ENCODE measurements at regions not wholly inside any gene's neighbourhood (a gene's known extent, or its start where the extent isn't known, plus 50 kb on each side); places are given as distances from the start of the nearest gene placed in this dataset.
"Not testable (repeated sequence)": the region's sequence is repeated elsewhere in the genome, so short reads cannot be mapped to it uniquely, and the experiment has no call there.

DNA sequence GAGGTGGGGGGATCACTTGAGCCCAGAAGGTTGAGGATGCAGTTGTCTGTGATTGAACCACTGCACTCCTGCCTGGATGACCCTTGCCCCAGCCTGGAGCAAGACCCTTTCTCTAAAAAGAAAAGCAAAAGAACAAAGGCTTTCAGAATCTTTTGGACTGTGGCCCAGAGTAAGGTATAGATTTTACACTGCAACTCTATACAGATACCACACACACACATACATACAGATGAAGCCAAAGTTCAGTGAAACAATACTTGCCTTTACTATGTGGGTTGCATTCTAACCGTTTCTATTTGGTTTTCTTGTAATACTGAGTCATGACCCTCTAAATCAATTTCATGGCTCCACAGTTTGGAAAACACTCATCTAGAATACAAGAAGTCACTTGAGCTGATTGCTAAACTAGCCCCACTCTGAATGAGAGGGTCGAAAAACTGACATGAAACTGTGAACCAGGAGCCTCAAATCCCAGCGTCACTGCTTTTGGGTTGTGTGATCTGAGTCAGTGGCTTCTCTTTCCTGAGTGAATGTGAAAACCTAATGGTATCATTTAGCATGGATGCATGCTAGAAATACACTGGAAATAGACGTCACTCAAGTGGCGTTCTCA is 756.1 kb downstream of the UQCRFS1 start:
- H3K4me1 Mint-ChIP-seq (ENCODE audit: low read depth), result peaks cover 39% of the 10 kb centered on the region
- H3K27me3 Mint-ChIP-seq (ENCODE audit: low read depth), result no peaks in the 10 kb centered on the region
- peak overlapping the region; percentile 63 for H3K27ac Mint-ChIP-seq
- H3K36me3 Mint-ChIP-seq (ENCODE audit: low read depth), result peaks cover 2% of the 10 kb centered on the region
- H3K9me3 Mint-ChIP-seq, result no peaks in the 10 kb centered on the region
- peak overlapping the region; percentile 9 for H3K4me3 Mint-ChIP-seq

DNA sequence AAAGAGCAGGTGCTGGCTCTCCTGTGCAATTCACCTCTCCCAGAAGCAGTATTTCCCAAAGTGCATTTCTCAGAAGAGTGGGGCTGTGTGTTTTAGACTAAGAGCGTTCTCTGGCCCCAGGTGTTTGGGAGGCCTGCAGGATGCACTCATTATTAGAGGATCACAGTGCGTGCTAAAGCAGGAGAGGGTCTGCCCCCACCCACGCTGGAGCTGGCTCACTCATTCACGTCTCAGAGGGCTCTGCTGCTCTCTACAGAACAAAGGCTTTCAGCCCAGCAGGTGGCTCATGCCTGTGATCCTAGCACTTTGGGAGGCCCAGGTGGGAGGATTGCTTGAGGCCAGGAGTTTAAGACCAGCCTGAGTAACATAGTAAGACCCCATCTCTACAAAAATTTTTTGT is 756.7 kb downstream of the UQCRFS1 start:
- Mint-ChIP-seq H3K9me3 (peaks cover 2% of the 10 kb centered on the region), H3K4me1 (ENCODE audit: low read depth) (peaks cover 34% of the 10 kb centered on the region), H3K27me3 (ENCODE audit: low read depth) (no peaks in the 10 kb centered on the region), H3K36me3 (ENCODE audit: low read depth) (peaks cover 2% of the 10 kb centered on the region), H3K4me3 (no peak overlapping the region), H3K27ac (peak overlapping the region; percentile 6)

DNA sequence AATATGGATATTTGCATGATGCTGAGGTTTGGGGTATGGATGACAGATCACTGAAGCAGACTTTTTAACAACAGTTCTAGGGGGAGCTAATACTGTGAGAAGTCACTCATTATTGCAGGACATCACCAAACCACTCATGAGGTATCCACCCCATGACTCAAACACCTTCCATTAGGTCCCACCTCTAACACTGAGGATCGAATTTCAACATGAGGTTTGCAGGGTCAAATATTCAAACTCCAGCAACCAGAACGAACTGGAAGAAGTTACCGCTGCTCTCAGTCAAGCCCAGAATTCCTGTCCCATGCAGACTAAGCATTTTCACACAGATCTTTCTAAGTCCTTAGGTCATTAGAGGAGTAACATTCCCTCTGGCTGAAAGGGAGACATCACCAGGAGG is 758.9 kb downstream of the UQCRFS1 start:
- Mint-ChIP-seq H3K27ac (no peak overlapping the region), H3K4me1 (ENCODE audit: low read depth) (peaks cover 15% of the 10 kb centered on the region), H3K27me3 (ENCODE audit: low read depth) (no peaks in the 10 kb centered on the region), H3K4me3 (no peak overlapping the region), H3K36me3 (ENCODE audit: low read depth) (peaks cover 2% of the 10 kb centered on the region), H3K9me3 (peaks cover 2% of the 10 kb centered on the region)

DNA sequence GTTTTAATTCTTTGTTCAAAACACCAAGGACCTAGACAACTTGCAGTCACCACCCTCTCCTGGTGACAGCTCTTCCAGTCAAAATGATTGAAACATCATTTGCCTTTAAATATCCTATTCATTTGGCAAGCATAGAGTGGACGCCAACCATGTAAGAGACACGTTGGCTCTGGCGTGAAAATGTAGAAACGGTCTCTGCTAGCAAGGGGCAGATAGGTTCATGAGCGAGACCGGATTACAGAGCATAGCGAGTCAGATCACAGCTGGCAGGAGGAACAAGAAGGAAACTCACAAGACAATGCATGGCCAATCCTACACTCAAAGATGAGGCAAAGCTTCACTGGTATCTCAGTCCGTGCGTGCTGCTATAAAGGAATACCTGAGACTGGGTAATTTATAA is 759.5 kb downstream of the UQCRFS1 start:
- H3K9me3 Mint-ChIP-seq, result peaks cover 2% of the 10 kb centered on the region
- peaks cover 11% of the 10 kb centered on the region for H3K4me1 Mint-ChIP-seq (ENCODE audit: low read depth)
- H3K4me3 Mint-ChIP-seq, result no peak overlapping the region
- H3K27ac Mint-ChIP-seq, result no peak overlapping the region
- peaks cover 2% of the 10 kb centered on the region for H3K36me3 Mint-ChIP-seq (ENCODE audit: low read depth)
- no peaks in the 10 kb centered on the region for H3K27me3 Mint-ChIP-seq (ENCODE audit: low read depth)

DNA sequence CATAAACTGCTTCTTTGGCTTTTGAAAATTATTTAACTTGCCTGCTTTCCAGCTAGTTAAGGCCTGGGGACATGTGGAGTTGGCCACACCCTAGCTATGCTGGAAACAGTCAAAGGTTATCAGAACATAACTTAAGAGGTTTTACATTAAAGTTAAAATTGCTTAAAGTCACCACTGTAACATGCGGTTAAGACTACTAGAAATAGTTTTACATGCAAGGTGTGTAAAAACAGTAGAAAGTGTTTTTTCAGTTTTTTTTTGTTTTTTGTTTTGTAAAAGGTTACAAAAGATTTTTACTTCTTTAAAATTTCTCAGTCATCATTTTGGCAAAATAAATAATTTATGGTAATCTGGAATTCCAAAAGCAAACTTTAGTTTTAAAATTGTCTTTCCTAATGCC is 763.1 kb downstream of the UQCRFS1 start:
- peaks cover 5% of the 10 kb centered on the region for H3K36me3 Mint-ChIP-seq (ENCODE audit: low read depth)
- no peaks in the 10 kb centered on the region for H3K27me3 Mint-ChIP-seq (ENCODE audit: low read depth)
- H3K9me3 Mint-ChIP-seq, result peaks cover 2% of the 10 kb centered on the region
- H3K4me3 Mint-ChIP-seq, result no peak overlapping the region
- peaks cover 5% of the 10 kb centered on the region for H3K4me1 Mint-ChIP-seq (ENCODE audit: low read depth)
- no peak overlapping the region for H3K27ac Mint-ChIP-seq

DNA sequence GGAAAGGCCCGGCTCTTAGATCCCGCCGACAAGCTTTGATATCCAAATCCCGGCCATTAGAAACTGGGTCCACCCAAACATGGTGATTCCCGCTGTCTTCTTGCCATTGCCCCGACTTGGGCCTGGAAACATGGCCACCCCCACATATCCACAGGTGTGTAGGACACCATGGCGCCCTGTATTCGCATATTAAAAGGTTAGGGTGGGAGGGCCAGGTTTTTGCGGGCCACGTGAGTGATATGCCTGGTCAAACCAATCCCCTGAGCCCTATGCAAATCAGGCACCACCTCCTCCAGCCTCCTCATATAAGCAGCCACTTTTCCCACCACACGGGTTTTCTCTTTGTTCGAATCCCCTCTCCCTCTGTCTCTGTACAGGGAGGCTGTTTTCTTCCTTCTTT is 766.4 kb downstream of the UQCRFS1 start:
- H3K9me3 Mint-ChIP-seq, result no peaks in the 10 kb centered on the region
- H3K27me3 Mint-ChIP-seq (ENCODE audit: low read depth), result no peaks in the 10 kb centered on the region
- no peak overlapping the region for H3K27ac Mint-ChIP-seq
- H3K4me3 Mint-ChIP-seq, result no peak overlapping the region
- H3K4me1 Mint-ChIP-seq (ENCODE audit: low read depth), result peaks cover 16% of the 10 kb centered on the region
- peaks cover 3% of the 10 kb centered on the region for H3K36me3 Mint-ChIP-seq (ENCODE audit: low read depth)

DNA sequence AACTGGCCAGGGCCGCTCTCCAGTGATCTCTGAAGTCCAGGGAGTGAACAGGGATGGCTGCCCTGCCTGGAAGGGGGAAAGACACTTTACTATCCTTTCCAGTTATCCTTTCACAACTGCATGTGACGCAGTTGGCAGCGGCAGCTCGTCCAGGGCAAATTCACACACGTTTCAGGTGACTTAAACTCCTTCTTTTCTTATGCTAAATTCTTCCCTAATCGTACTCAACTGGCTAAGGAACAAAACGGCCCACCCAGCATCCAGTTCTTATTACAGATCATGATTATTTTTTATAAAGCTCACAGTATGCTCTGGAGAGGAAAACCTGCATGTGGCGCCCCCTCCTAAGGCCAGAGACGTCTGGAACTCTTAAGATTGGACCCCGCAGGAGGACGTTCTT is 767.1 kb downstream of the UQCRFS1 start:
- H3K36me3 Mint-ChIP-seq (ENCODE audit: low read depth), result peaks cover 3% of the 10 kb centered on the region
- H3K4me1 Mint-ChIP-seq (ENCODE audit: low read depth), result peaks cover 16% of the 10 kb centered on the region
- no peaks in the 10 kb centered on the region for H3K27me3 Mint-ChIP-seq (ENCODE audit: low read depth)
- no peak overlapping the region for H3K27ac Mint-ChIP-seq
- no peaks in the 10 kb centered on the region for H3K9me3 Mint-ChIP-seq
- no peak overlapping the region for H3K4me3 Mint-ChIP-seq

DNA sequence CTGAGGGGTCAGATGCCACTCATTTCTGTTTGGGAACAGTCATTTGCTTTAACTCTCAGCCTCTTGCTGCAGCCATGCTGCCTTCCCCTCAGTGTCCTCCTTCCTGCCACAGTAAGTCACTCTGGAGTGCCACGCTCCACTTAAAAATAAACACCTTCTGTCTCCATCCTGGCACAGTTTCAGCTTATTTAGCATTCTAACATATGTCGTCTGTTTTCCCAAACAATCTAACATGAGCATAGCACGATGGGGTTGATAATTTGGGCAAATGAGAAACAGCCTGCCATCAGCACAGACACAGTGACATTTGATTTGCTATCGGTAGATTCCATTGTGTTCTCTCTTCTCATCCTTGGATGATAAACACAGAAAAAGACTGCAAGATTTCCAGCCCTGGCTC is 768.6 kb downstream of the UQCRFS1 start:
- no peaks in the 10 kb centered on the region for H3K27me3 Mint-ChIP-seq (ENCODE audit: low read depth)
- H3K9me3 Mint-ChIP-seq, result no peaks in the 10 kb centered on the region
- no peak overlapping the region for H3K27ac Mint-ChIP-seq
- H3K4me3 Mint-ChIP-seq, result no peak overlapping the region
- H3K4me1 Mint-ChIP-seq (ENCODE audit: low read depth), result peaks cover 16% of the 10 kb centered on the region
- peaks cover 3% of the 10 kb centered on the region for H3K36me3 Mint-ChIP-seq (ENCODE audit: low read depth)

DNA sequence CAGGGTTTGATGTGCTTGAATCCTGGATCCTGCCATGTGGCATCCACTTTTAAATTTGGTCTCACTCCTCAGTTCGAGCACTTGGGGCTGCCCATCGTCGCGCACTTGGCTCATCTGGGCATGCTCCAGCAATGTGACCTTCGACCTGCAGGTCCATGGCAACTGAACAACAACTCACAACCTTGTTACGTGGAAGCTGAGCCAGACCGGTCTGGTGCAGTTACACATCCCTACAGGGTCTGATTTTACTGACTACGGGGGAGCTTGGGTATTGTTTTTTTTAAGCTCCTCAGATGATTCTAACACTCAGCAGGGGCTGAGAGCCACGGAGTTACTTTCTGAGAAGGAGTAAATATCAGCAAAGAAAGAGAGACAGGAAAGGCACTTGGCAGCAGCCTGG is 769.6 kb downstream of the UQCRFS1 start:
- Mint-ChIP-seq H3K36me3 (ENCODE audit: low read depth) (peaks cover 3% of the 10 kb centered on the region), H3K27ac (no peak overlapping the region), H3K4me1 (ENCODE audit: low read depth) (peaks cover 16% of the 10 kb centered on the region), H3K4me3 (no peak overlapping the region), H3K9me3 (no peaks in the 10 kb centered on the region), H3K27me3 (ENCODE audit: low read depth) (no peaks in the 10 kb centered on the region)

DNA sequence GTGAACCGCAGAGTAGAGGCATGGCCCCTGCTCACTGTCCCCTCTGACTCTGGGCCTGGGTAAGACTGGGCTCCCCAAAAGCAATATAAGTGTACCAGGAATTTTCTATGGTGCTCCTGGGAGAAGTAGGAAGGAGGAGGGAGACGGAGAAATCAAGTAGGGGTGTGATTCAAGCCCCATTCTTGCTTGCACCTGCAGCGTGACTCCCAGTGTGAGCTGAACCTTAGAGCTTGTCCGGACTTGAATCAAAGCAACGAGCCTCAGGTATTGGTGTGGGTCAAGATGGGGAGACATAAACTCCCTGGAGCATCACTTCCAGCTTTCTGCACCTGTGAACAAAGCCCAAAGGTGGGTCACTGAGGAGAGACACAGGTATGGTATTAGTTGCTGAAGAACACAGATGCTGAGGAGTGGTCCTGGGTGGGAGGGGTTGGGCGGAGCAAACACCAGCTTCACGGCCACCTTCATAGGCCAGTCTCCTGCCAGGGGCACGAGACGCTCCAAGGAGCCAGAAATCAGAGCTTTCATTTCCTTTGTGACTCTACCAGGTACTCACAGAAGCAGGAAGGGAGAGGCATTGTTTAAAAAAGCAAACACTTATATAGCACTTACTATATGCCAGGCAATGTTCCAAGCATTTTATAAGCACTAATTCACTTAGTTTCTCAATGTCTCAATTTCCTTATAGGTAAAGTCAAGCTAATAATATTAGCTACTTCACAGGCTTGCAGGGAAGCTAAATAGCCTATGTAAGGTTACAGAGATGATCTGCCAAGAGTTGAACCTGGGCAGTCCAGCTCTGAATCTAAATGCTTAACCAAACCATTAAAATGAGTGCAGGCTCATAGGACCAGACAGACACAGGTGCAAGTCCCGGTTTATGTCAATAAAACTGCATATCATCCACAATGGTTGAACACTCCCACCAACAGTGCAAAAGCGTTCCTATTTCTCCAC is 775.3 kb downstream of the UQCRFS1 start:
- Mint-ChIP-seq H3K9me3 (peaks cover 7% of the 10 kb centered on the region), H3K4me3 (no peak overlapping the region), H3K36me3 (ENCODE audit: low read depth) (no peaks in the 10 kb centered on the region), H3K27ac (no peak overlapping the region), H3K4me1 (ENCODE audit: low read depth) (peaks cover 37% of the 10 kb centered on the region), H3K27me3 (ENCODE audit: low read depth) (no peaks in the 10 kb centered on the region)

DNA sequence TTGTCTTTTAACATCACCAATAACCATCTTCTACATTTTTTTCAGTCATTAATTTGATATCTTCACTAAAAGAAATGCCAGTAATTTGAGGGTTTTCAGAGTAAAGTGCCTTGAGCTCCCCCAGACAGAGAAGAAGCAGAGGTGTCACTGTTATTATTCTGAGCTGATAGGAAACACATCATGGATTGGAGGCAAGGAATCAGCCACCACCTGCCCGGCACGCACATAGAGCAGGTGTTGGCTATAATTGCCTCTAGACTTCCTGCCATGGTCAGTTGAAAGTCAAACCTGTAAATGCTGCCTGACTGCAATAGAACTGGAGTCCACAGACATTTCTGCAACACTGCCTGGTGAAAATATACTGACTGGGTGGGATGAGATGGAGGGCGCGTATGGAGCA is 776.6 kb downstream of the UQCRFS1 start:
- Mint-ChIP-seq H3K9me3 (peaks cover 7% of the 10 kb centered on the region), H3K4me3 (no peak overlapping the region), H3K4me1 (ENCODE audit: low read depth) (peaks cover 31% of the 10 kb centered on the region), H3K36me3 (ENCODE audit: low read depth) (no peaks in the 10 kb centered on the region), H3K27me3 (ENCODE audit: low read depth) (no peaks in the 10 kb centered on the region), H3K27ac (peak overlapping the region; percentile 43)

DNA sequence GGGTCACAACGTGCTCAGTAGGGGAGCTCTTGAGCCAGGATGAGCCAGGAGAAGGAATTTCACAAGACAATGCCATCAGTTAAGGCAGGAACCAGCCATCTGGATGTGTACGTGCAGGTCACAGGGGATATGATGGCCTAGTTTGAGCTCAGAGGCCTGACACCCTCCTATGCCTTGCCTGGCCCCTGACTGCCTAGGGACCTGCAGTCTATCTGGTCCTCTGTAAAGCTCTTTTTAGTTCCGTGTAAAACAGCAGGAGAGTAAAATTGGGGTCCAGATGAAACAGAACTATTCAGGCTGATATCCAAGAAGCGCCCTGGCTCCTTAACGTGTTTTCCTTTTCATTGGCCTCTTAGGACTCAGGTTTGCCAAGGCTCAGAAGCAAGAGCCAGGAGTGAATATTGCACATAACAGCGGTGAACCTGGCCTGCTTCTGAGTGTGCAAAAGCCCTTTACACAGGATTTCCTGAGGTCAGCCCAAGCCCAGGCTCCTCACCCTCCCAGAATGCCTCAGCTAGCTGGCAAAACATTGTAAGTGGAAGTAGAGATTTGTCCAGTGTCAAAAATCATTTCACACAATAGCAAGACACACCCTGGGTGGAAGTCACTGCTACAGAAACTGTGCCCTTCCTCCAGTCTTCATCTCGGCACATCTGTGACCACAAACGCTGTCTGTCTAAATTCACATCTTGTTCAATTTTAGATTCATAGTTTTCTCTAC is 777.2 kb downstream of the UQCRFS1 start:
- no peaks in the 10 kb centered on the region for H3K27me3 Mint-ChIP-seq (ENCODE audit: low read depth)
- H3K4me3 Mint-ChIP-seq, result no peak overlapping the region
- peaks cover 7% of the 10 kb centered on the region for H3K9me3 Mint-ChIP-seq
- no peaks in the 10 kb centered on the region for H3K36me3 Mint-ChIP-seq (ENCODE audit: low read depth)
- H3K4me1 Mint-ChIP-seq (ENCODE audit: low read depth), result peaks cover 31% of the 10 kb centered on the region
- peak overlapping the region; percentile 43 for H3K27ac Mint-ChIP-seq

DNA sequence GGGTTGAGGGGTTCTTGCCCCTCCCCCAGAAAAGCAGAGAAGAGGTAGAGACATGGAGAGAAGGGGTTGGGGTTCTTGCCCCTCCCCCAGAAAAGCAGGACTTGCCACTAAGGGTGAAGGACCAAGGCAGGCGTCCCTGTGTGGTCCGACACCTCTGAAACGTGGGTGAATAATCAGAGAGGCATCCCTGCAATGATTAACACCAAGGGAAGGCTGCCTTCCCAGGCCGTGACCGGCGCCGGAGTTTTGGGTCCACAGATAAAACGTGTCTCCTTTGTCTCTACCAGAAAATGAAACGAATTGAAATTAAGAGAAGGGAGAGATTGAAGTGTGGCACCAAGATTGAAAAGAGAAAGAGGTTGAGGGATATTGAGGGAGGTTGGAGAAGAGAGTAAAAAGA is 778.2 kb downstream of the UQCRFS1 start:
- H3K36me3 Mint-ChIP-seq (ENCODE audit: low read depth); H3K4me3 Mint-ChIP-seq; H3K27me3 Mint-ChIP-seq (ENCODE audit: low read depth); H3K9me3 Mint-ChIP-seq: not testable (repeated sequence)
- H3K4me1 Mint-ChIP-seq (ENCODE audit: low read depth), result peaks cover 31% of the 10 kb centered on the region
- H3K27ac Mint-ChIP-seq, result peak overlapping the region; percentile 43

DNA sequence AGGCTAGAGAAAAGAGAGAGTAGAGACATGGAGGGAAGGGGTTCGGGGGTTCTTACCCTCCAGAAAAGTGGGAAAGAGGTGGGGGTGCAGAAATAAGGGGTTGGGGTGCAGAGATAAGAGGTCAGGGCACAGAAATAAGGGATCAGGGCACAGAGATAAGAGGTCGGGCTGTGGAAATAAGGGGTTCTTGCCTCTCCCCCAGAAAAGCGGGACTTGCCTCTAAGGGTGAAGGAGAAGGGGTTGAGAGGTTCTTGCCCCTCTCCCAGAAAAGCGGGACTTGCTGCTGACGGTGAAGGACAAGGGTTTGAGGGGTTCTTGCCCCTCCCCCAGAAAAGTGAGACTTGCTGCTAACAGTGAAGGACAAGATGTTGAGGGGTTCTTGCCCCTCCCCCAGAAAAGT is 778.6 kb downstream of the UQCRFS1 start:
- H3K27ac Mint-ChIP-seq; H3K27me3 Mint-ChIP-seq (ENCODE audit: low read depth); H3K36me3 Mint-ChIP-seq (ENCODE audit: low read depth); H3K9me3 Mint-ChIP-seq; H3K4me3 Mint-ChIP-seq: not testable (repeated sequence)
- peaks cover 31% of the 10 kb centered on the region for H3K4me1 Mint-ChIP-seq (ENCODE audit: low read depth)

DNA sequence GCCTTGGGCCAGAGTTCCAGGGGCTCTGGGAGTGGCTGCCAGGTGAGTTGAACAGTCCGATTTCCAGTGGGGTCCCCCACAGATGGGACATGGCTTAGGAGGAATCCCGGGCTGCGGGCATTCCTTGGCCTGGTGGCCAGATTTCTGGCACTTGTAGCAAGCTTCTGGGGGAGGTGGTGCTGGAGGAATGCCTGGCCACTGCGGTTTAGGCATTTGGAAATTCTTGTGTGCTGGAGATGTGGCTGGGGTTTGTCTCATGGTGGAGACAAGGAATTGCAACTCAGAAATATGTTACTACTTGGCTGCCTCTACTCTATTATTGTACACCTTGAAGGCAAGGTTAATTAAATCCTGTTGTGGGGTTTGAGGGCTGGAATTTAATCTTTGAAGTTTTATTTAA is 779.8 kb downstream of the UQCRFS1 start:
- not testable (repeated sequence) for H3K27ac Mint-ChIP-seq; H3K36me3 Mint-ChIP-seq (ENCODE audit: low read depth); H3K4me3 Mint-ChIP-seq; H3K9me3 Mint-ChIP-seq; H3K27me3 Mint-ChIP-seq (ENCODE audit: low read depth)
- peaks cover 34% of the 10 kb centered on the region for H3K4me1 Mint-ChIP-seq (ENCODE audit: low read depth)
